DOHH2 (cell line): ENCODE measurements at regions not wholly inside any gene's neighbourhood (a gene's known extent, or its start where the extent isn't known, plus 50 kb on each side); places are given as distances from the start of the nearest gene placed in this dataset.

Source experiments
- H3F3A ChIP-seq: fragments of 200-600 bp; sonication (generic), shearing (Covaris generic); 2 replicates; pipeline ENCODE4 v1.6.0; 2016; ENCODE audit warnings: antibody characterized with exemption, mild to moderate bottlenecking; ENCODE audit not compliant: control insufficient read depth, insufficient read depth
- H3K27ac ChIP-seq: fragments of 200-600 bp; sonication (generic); 2 replicates; pipeline ENCODE4 v1.5.1; 2014; ENCODE audit warnings: low read depth, mild to moderate bottlenecking, low read length, moderate library complexity
- H3K27me3 ChIP-seq: fragments of 200-600 bp; sonication (generic); 2 replicates; pipeline ENCODE4 v1.6.1; 2014; ENCODE audit warnings: mild to moderate bottlenecking, low read length, mixed read lengths; ENCODE audit not compliant: control insufficient read depth
- H3K36me3 ChIP-seq: fragments of 200-600 bp; sonication (generic); 2 replicates; pipeline ENCODE4 v1.6.1; 2014; ENCODE audit warnings: mild to moderate bottlenecking, low read length, moderate library complexity, mixed read lengths; ENCODE audit not compliant: control insufficient read depth
- H3K4me1 ChIP-seq: fragments of 200-600 bp; sonication (generic); 2 replicates; pipeline ENCODE4 v1.6.1; 2014; ENCODE audit warnings: mild to moderate bottlenecking, low read length, mixed read lengths; ENCODE audit not compliant: control insufficient read depth
- H3K4me2 ChIP-seq: fragments of 200-600 bp; sonication (generic); 2 replicates; pipeline ENCODE4 v1.6.0; 2014; ENCODE audit warnings: mild to moderate bottlenecking, low read length, moderate library complexity
- H3K4me3 ChIP-seq: fragments of 200-600 bp; sonication (generic); 2 replicates; pipeline ENCODE4 v1.5.1; 2014; ENCODE audit warnings: mild to moderate bottlenecking, low read length, mixed read lengths
- H3K79me2 ChIP-seq: fragments of 200-600 bp; sonication (generic); 2 replicates; pipeline ENCODE4 v1.6.1; 2014; ENCODE audit warnings: mild to moderate bottlenecking, low read length, mixed read lengths; ENCODE audit not compliant: control insufficient read depth
- H3K9me2 ChIP-seq: fragments of 200-600 bp; sonication (generic); replicated peaks from 2 replicates; pipeline ENCODE4 v1.6.1; 2014; ENCODE audit warnings: mild to moderate bottlenecking, low read length, mixed read lengths; ENCODE audit not compliant: control insufficient read depth
- H3K9me3 ChIP-seq: fragments of 200-600 bp; sonication (generic); 2 replicates; pipeline ENCODE4 v1.6.1; 2014; ENCODE audit warnings: antibody characterized with exemption, low read length, mixed read lengths; ENCODE audit not compliant: control insufficient read depth, insufficient read depth
- H4K20me1 ChIP-seq: fragments of 200-600 bp; sonication (generic); 2 replicates; pipeline ENCODE4 v1.6.0; 2014; ENCODE audit warnings: low read depth, mild to moderate bottlenecking, antibody characterized with exemption, low read length, moderate library complexity; ENCODE audit not compliant: control insufficient read depth, insufficient read depth
- EZH2phosphoT487 ChIP-seq: fragments of 200-600 bp; sonication (generic); IDR thresholded peaks from 2 replicates; pipeline ENCODE4 v1.6.1; 2017; ENCODE audit warnings: borderline replicate concordance, mild to moderate bottlenecking, antibody characterized with exemption, low read length, moderate library complexity, mixed read lengths
- TF ChIP-seq, protein P1 (sequence below): fragments of 200-600 bp; sonication (generic); IDR thresholded peaks from one replicate; pipeline ENCODE4 v1.5.1; 2014; ENCODE audit warnings: antibody characterized with exemption, mild to moderate bottlenecking, low read depth, low read length; ENCODE audit not compliant: poor library complexity, severe bottlenecking

DNA sequence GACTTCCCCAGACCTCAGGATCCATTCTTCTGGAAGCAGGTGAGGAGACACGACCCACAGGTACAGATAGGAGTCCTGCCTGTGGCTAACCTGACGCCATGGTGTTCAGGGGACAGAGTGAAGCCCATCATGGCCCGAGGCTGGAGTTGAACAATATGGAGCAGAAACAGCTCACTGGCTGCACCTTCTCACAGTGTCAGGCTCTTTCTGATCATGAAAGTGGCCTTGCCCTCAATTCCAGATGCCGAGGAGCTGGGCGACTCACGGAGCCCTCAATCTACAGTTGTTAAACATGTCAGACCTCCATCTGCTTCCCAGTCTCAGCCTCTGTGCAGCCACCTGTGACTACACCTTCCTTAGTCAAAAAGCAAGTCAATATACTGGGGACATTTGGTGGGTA is 110.8 kb upstream of the SMAD3 start:
- Histone ChIP-seq H3K9me3 (no peaks in the 10 kb centered on the region), H3K4me1 (peaks cover 35% of the 10 kb centered on the region), H3K27ac (no peak overlapping the region), H3K4me2 (no peak overlapping the region), H3K4me3 (no peak overlapping the region), H4K20me1 (no peaks in the 10 kb centered on the region), H3K27me3 (no peaks in the 10 kb centered on the region), H3K36me3 (no peaks in the 10 kb centered on the region), H3K9me2 (no peaks in the 10 kb centered on the region), H3K79me2 (no peaks in the 10 kb centered on the region), H3F3A (no peaks in the 10 kb centered on the region)
- TF ChIP-seq, protein P1, sequence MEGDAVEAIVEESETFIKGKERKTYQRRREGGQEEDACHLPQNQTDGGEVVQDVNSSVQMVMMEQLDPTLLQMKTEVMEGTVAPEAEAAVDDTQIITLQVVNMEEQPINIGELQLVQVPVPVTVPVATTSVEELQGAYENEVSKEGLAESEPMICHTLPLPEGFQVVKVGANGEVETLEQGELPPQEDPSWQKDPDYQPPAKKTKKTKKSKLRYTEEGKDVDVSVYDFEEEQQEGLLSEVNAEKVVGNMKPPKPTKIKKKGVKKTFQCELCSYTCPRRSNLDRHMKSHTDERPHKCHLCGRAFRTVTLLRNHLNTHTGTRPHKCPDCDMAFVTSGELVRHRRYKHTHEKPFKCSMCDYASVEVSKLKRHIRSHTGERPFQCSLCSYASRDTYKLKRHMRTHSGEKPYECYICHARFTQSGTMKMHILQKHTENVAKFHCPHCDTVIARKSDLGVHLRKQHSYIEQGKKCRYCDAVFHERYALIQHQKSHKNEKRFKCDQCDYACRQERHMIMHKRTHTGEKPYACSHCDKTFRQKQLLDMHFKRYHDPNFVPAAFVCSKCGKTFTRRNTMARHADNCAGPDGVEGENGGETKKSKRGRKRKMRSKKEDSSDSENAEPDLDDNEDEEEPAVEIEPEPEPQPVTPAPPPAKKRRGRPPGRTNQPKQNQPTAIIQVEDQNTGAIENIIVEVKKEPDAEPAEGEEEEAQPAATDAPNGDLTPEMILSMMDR, result no peak

DNA sequence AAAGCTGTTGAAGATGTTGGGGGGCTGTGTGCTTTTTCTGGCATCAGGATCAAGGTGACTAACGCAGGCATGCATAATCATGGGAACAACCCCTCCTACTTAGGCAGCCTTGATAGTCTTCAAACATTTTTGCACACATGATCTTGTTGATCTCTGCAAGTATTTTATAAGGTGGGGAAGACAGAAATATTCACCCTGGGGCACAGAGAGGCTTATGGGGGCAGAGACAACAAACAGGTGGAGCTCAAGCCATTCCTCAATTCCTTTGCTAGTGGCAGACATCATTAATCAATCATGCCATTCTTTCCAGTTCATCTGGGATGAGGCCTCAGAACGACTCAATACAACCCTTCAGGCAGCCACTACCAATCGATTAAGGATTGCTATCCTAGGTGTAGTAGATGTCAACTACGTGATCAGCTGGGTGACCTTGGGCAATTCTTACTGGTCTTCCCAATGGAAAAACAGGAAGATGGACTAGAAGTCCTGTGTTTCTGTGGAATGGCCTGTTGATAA is 110.3 kb upstream of the SMAD3 start:
- H3K27me3 ChIP-seq, result no peaks in the 10 kb centered on the region
- H3K9me3 ChIP-seq, result no peaks in the 10 kb centered on the region
- peaks cover 34% of the 10 kb centered on the region for H3K4me1 ChIP-seq
- H3K79me2 ChIP-seq, result no peaks in the 10 kb centered on the region
- H4K20me1 ChIP-seq, result no peaks in the 10 kb centered on the region
- no peak overlapping the region for H3K4me2 ChIP-seq
- no peaks in the 10 kb centered on the region for H3F3A ChIP-seq
- H3K9me2 ChIP-seq, result no peaks in the 10 kb centered on the region
- TF ChIP-seq EZH2phosphoT487, result no peak
- TF ChIP-seq, protein P1, result no peak
- no peak overlapping the region for H3K27ac ChIP-seq
- no peaks in the 10 kb centered on the region for H3K36me3 ChIP-seq
- H3K4me3 ChIP-seq, result no peak overlapping the region

- H3F3A ChIP-seq, result no peaks in the 10 kb centered on the region
- no peaks in the 10 kb centered on the region for H3K9me2 ChIP-seq
- no peaks in the 10 kb centered on the region for H3K36me3 ChIP-seq
- H3K79me2 ChIP-seq, result no peaks in the 10 kb centered on the region
- H3K27me3 ChIP-seq, result no peaks in the 10 kb centered on the region
- H3K4me1 ChIP-seq, result peaks cover 24% of the 10 kb centered on the region
- no peak overlapping the region for H3K4me3 ChIP-seq
- H3K27ac ChIP-seq, result no peak overlapping the region
- H3K4me2 ChIP-seq, result no peak overlapping the region
- TF ChIP-seq, protein P1, result no peak
- no peak for TF ChIP-seq EZH2phosphoT487
- no peaks in the 10 kb centered on the region for H4K20me1 ChIP-seq
- H3K9me3 ChIP-seq, result no peaks in the 10 kb centered on the region
Measured at GRCh38 chr15:66955871-66956585, 109.4 kb upstream of the SMAD3 start.
